AG10803 (cell line): ENCODE measurements at regions not wholly inside any gene's neighbourhood (a gene's known extent, or its start where the extent isn't known, plus 50 kb on each side); places are given as distances from the start of the nearest gene placed in this dataset.

Experiments
- DNase-seq: peaks from one replicate; pipeline ENCODE4 v3.0.0; 2010; ENCODE audit warnings: low read depth
- H3K4me3 ChIP-seq: 2 replicates; pipeline ENCODE4 v1.5.1; 2011; ENCODE audit warnings: mild to moderate bottlenecking, low read length, control low read depth
- CTCF ChIP-seq: conservative IDR thresholded peaks from 2 replicates; pipeline ENCODE4 v1.5.1; 2011; ENCODE audit warnings: mild to moderate bottlenecking, low read length, control low read depth, inconsistent platforms

DNA sequence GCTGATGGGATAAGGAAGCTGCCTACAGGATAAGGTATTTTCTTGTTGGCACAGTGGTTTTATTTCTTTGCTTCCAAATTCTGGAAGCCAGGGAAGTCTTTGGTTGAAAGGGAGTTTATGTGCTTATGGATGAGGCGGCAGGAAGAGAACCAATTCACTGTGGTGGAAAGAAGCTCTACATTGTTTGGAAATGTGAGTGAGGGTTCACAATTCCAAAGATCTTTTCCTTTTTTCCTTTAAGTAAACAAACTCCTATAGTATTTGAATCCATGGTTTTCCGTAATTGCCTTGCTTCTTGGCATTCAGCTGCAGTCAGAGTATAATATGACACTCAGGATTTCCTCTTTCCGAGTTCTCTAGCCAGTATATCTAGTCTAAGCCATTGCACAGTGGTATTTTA, 86.2 kb downstream of the TEX29 start:
- no peak for DNase-seq
- no peak overlapping the region for H3K4me3 ChIP-seq
- no peak for TF ChIP-seq CTCF

GRCh38 chr13:111407381-111408131, 87.1 kb downstream of the TEX29 start:
- H3K4me3 ChIP-seq, result no peak overlapping the region
- TF ChIP-seq CTCF, result no peak
- no peak for DNase-seq

- TF ChIP-seq CTCF, result no peak
- no peak overlapping the region for H3K4me3 ChIP-seq
- DNase-seq, result no peak
These were observed 89.0 kb downstream of the TEX29 start for GRCh38 chr13:111409413-111409812.

GRCh38 chr13:111410232-111411021, 90.0 kb downstream of the TEX29 start:
- no peak for TF ChIP-seq CTCF
- no peak for DNase-seq
- H3K4me3 ChIP-seq, result no peak overlapping the region

DNA sequence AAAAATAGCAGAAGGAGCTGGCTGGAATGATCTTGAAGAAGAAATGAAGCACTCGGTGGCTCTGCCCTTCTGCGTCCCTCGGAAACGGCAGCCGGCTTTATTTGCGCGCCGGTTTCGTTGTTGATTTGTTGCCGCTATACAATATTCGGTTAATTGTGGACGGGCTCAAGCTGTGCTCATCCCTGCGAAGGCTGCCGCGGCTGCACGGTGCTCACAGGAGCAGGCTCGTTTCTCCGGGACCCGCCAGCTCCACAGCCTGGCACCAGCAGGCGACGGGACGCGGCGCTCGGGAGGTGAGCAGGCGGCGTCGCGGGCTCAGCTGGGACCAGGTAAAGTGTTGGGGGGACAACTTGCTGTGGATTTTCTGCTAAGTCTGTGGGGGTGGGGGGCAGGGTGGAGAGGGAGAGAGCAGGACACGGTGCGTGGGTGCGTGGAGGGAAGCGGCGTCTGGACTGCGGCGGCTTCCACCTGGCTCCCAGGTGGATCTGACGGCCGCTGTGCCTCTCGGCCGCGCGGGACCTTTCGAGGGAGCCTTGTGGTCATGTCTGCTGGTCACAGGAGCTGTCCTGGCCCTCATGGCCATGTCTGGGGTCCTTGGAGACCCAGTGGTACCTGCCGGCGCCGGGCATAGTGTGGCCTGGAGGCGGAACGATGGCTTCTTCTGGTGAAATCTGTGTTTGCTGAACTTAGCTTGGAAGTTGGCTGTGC, 90.9 kb downstream of the TEX29 start:
- no peak for DNase-seq
- TF ChIP-seq CTCF, result no peak
- no peak overlapping the region for H3K4me3 ChIP-seq

- TF ChIP-seq CTCF, result no peak
- no peak for DNase-seq
- no peak overlapping the region for H3K4me3 ChIP-seq
These were observed 91.6 kb downstream of the TEX29 start for GRCh38 chr13:111411919-111412650.
